SW480 (cell line): ENCODE measurements at regions not wholly inside any gene's neighbourhood (a gene's known extent, or its start where the extent isn't known, plus 50 kb on each side); places are given as distances from the start of the nearest gene placed in this dataset.
"Not testable (repeated sequence)": the region's sequence is repeated elsewhere in the genome, so short reads cannot be mapped to it uniquely, and the experiment has no call there.

Experiments used
- DNase-seq: peaks from one replicate; pipeline ENCODE4 v3.0.0-alpha.2; 2016; ENCODE audit warnings: low spot score

DNA sequence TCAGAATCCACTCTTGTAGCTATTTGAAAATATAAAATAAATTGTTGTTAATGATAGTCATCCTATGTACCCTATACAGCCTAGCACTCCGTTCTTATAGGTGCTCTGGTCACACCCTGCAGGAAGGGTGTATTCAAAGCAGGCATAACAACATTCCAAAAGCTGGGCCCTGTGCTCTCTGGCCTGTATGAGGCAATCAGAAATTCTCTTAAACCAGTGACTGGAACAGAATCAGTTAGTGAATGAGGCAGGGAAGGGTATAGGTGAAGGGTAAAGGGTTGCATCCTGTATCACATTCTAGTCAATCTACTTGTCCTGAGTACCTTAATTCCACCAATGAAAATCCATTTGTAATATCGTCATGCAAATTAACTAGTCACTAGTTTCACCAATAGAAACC is 154.5 kb upstream of the ZNF217 start:
- peak; percentile 58 for DNase-seq

DNA sequence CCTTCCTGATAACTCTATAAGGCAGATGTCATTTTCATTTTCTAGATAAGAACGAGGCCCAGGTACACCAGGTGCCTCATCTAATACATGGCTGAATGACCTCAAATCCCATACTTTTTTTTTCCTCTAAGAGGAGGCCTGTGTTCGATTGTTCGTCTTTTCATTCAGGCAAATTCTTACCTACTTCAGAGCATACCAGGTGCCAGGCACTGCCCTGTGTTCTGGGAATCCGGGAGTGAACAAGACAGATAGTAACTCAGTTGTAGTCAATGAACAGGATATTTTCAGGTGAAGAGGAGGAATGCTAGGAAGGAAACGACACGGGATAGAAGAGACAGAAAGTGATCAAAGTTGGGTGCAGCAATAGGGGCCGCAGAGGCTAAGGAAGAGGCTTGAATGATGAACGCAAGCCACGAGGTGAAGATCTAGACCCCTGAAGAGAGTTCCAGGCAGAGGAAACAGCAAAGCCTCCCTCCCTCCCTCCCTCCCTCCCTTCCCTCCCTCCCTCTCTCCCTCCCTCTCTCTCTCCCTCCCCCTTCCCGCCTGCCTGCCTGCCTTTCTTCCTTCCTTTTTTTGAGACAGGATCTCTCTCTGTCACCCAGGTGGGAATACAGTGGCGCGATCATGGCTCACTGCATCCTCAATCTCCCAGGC is 150.1 kb upstream of the ZNF217 start:
- DNase-seq = no peak

DNA sequence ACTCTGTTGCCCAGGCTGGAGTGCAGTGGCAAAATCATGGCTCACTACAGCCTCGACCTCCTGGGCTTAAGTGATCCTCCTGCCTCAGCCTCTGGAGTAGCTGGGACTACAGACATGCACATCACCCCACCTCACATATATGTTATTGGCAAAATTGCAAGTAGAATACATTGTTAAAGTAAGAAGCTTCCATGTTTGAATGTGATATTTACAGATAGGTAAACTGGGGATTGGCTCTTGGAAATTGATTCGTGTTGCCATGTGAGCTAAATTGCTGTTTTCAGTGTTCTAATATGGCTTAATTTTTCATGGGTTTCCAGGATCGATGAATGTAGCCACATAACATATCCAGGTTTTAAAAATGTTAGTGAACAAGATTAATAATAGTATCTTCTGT is 149.0 kb upstream of the ZNF217 start:
- DNase-seq = no peak

DNA sequence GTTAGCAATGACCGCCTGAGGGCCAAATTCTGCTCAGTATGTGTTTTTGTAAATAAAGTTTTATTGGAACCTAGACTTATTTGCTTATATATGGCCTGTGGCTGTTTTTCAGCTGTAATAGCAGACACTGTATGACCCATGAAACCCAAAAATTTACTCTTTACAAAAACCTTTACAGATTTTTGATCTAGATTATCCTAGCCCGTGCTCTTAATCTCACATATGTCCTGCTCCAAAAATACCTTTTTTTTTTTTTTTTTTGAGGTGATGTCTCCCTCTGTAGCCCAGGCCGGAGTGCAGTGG is 148.0 kb upstream of the ZNF217 start:
- DNase-seq = no peak

DNA sequence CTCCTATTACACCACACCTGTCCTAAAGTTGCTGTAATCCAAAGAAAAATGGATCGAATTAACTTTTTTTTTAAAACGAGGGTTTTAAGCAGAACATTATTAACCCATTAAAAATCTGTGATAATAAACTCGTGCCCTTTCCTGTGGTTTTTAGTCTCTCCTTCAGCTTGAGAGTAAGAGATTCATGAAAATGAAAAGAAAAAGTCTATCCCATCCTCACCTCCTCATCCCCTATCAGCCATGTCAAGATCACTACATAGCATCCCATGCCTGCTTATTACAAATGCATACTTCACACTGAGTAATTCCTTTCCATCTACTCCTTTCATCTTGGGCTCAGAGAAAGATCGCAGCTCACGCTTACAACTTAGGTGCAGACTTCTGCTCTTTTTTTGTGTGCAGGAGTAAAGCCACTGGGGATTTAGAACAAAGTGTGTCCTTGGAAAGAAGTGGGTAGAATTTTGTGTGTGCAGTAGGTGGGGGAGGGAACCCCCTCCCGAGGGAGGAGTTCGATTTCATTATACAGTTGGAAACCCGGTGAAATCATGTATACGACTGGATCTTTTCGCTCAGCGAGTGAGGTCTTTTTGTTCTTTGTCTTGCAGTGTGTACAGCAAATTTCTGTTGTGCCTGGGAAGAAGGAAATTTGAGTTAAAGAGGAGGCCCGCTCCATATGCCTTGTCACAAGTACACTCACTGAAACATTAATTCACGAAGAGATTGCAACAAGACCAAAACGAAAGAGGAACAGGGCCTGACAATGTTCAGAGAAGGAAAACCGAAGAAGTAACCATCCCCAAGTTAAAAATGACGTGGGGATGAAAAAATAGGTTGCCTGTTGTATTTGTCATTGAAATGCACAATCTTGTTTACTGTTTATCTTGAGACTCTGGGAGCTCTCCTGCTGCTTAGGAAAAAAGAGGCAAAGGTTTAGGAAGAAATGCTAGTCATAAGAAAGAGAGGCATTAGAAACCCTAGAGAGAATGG is 146.5 kb upstream of the ZNF217 start:
- peak; percentile 64 for DNase-seq

DNA sequence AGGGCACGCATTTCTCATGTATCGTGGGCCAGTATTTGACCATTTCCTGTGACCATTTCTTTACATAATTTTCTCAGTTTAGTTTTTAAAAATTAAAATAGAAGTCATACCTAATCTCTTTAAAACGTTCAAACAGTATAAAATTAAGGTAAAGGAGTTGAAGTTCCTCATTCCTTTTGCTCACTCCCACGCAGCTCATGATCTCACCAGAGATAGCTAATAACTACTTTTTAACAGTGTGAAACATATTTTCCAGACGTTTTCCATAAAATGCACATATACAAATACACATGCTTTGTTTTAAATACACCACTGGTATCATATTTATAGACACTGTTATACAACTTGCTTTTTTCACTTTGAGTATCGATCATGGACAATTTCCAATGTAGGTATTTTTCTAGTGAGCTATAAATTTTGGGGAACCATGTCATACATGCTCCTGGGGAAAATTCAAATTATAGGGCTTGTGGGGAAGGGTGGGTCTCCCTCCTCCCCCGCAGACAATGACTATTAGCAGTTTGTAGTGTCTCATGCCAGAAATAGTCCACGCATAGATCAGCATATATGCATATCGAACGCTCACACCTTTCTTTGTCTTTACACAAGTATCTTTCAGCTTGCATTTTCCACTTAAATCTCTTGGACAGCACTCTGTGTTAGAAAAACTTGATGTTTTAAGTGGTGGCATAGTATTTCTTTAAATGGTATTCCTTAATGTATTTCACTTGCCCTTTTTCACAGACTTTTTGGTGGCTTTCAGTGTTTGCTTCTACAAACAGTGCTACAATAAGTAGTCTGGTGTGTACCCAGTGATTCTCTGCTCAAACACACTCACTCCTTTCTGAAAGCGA is 145.5 kb upstream of the ZNF217 start:
- peak; percentile 59 for DNase-seq

DNA sequence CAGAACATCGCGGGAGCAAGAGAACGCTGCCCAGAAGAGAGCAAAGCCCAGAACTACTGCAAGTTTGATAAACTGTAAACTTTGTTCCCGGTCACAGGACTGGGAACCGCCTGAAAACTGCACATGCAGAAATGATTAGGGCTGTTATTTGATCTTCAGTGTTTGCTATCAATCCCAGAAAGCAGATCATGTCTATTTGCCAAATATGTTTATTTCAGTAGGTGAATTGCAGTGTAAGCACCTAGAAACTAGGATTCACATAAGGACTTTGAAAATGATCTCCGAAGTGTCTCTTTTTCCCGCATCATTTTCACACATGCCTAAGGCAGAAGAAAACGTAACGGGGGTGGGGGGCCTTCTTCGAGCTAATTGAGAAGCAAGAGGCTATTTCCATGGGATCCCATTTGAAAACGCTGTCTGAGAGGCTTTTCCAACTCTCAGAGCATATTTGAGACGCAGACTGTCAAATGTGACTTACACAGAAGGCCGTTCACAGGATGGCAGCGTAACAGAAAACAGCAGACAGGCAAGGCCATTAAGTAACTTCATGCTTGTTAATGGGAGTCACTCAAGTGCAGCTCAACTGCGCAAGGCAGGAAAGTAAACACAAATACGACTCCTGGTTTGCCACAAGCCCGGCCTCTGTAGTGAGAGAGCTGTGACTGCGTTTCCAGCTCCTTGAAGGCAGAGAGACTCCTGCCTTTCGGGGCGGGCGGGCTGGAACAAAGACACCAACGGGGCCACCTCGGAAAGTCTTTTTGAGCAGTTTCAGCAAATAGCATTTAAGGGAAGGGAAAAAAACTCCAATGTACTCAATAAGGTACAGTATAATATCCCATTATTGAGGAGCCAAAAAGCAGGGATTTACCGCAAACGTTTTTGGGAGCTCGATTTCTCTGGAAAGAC is 144.7 kb upstream of the ZNF217 start:
- peak; percentile 90 for DNase-seq

DNA sequence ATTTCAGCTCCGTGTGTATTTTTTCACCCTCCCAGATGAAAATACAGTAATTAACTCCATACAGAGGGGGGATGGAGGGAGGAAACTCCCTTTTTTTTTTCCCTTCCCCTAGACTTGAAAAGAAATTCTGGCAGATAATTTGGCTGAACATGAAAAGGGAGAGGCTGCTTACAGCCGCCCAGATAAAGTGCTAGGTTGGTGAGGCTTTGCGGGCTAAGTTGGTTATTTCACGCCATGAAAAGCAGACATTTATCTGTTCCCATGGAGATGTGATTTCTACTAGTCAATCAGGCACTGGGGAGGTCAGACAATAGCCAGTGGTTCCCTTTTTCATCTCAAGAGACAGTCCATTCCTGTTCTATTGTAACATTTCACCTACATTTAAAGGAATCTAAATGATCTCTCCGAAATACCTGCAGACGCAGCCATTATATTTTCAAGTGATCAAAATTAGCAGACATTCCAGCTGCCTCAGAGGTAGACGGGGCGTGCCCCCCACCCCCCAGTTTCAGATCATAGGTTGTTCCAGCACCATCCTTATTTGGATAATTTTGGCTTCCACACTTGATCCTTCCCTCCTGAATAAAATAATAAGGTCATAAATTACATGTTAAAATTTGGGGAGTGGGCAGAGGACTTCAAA is 143.9 kb upstream of the ZNF217 start:
- peak; percentile 52 for DNase-seq

DNA sequence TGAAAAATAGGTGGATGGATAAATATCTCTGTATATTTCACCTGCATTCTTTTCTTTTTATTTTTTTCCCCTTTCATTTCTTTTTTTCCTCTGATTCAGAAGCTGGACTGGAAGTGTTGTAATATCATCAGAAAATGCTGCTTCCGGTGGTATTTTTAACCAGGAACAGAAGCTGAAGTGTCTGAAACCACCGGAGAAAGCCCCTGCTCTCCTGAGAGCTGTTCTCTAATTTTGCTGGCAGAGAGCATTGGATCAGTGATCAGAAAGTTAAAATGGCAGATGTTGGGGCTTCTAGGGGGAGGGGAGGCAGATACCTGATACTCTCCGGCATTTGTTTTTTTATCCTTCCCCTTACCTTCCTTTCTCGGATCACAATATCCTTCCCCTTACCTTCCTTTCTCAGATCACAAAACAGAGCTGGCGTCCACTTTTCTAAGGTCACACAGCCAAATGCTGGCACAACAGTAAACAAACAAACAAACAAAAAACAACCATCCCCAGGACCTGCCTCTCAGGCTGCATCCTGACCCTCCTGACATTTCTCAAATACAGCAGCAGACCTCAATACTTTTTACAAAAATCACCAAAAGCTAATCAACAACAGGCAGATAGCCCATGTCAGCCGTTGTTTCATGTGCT is 143.2 kb upstream of the ZNF217 start:
- DNase-seq = peak; percentile 58

DNA sequence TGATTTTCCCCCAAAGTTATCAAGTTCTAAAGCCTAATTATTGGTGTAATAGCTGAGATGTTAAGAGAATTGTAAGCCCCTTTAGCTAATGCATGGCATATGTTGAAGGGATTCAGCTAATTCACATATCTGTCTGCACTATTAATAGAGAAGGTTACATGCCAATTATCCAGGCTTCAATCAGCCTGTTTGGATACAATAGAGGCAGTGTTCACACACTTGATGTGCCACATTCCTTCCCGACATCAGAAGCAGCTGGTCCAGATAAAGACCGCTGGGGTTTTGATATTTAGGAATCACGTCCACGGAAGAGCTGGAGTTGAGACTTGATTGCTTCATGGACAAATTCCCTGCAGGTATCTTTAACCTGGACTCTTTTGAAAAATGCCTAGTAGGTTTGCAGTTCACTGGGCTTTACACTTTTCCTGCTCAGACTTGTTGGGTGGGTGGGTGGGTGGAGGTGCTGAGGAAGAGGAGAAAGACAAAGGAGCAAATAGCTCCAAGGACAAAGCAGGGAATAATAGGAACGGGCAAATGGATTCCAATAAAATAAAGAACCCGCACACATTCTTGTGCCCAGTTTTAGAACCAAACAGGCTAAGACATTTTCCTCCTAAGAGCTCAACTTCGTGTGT is 142.6 kb upstream of the ZNF217 start:
- peak; percentile 83 for DNase-seq

DNA sequence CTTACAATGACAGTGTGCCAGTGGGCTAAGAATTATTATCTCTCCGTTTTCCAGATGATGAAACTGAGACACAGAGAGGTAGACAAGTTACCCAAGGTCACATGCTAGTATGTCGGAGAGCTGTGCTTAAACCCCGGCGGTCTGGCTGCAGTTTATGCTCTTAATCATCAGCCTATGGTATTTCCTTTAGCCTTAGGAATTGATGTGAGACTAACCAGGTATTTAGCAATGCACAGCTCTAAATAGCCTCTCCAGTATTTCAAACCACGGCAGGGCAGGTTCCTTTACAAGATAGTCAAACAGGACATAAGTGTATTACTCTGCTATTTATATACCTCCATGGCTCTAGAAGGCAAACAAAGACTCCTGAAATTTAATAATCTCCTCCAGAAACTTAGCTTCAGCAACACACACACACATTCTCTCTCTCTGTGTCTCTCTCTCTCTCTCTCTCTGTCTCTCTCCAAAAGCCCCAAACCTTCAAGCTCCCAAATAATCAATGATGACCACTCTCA is 142.0 kb upstream of the ZNF217 start:
- peak; percentile 86 for DNase-seq

DNA sequence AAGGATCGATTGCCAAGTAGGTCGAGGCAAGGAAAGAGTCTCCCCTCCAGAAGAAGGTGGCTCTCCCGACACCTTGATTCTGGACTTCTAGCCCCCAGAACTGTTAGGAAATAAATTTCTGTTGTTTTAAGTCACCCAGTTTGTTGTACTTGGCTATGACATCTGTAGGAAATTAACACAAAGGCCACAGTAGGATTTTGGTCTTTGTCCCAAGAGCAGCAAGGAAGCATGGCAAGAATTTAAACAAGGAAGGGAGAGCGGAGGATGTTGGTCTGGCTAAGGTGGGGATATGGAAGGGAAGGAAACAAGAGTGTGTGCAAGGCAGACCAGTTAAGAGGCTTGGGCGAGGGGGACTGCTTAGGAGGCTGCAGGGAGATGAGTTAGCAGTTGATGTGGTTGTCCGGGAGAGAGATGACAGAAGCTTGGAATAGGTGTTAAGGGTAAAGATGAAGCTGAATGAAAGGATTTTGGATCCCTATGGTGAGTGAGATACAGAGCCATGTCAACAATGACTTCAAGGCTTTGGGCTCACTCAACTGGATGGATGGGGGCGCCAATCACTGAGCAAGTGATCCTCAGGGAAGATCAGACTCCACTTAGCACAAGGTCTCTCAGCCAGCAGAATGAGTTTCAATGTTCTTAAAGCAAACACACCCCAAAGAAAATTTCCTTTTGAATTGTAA is 140.5 kb upstream of the ZNF217 start:
- no peak for DNase-seq

DNA sequence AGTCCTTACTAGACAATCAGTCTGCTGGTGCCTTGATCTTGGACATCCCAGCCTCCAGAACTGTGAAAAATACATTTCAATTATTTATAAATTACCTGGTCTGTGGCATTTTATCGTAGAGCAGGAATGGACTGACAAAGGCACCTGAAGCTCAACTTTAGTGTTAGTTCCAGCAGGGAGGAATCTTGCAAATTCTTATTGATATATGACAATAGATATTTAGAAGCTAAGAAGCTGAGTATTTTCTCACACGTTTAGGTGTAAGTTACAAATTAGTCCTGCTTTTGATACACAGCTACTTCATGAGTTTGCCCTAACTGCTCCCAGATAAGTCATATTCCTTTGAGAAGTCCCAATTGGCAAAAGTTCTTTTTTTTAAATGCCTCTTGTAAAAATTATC is 138.0 kb upstream of the ZNF217 start:
- DNase-seq = no peak

DNA sequence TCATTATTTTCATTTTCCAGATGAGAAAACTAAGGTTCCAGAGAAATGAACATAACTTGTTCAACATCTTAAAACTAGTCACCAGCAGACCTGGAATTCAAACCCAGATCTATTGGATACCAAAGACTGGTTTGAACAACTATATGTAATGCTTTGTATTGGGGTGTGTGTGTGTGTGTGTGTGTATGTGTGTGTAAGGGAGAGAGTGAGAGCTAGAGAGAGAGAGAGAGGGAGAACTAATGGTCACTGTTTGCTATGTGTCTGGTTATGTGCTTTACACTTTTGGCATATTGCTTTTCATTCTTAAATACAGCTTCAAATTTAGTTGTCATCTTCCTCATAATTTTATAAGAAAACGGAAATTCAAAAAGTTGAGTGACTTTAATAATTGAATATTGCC is 134.7 kb upstream of the ZNF217 start:
- DNase-seq = no peak

DNA sequence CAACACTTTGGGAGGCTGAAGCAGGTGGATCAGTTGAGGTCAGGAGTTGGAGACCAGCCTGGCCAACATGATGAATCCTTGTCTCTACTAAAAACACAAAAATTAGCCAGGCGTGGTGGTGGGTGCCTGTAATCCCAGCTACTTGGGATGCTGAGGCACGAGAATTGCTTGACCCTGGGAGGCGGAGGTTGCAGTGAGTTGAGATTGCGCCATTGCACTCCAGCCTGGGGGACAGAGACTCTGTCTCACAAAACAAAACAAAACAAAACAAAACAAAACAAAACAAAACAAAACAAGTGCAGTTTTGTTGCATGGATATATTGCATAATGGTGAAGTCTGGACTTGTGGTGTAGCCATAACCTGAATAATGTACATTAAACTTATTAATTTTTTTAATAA is 133.6 kb upstream of the ZNF217 start:
- not testable (repeated sequence) for DNase-seq

DNA sequence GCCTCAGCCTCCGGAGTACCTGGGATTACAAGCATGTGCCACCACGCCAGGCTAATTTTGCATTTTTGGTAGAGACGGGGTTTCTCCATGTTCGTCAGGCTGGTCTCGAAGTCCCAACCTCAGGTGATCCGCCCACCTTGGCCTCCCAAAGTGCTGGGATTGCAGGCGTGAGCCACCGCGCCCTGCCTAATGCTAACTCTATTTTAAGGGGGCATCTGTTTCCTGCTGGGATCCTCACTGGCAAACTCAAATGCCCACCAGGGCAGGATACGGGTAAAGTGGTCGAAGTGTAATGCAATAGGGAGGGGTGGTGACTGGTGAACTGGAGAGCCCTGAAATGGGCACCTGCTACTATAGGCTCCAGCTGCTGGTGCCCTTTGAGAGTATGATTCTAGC is 131.9 kb upstream of the ZNF217 start:
- no peak for DNase-seq

DNA sequence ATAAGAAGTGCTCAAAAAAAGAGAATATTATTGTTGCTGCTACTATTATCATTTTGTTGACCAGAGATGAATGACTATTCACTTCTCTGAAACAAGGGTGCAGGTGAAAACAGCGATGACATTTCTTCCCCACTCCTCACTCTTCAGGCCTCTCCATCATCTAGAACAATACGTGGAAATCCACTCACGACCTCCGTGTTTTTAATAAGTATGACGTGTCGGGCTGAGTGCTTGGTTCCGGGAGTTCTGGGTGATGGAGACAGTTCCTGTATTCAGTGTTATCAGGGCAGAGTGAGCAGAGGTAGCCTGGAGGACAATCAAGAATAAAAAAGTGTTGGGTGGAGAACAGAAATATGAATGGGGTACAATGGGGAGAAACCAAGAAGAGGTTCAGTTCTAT is 130.0 kb upstream of the ZNF217 start:
- DNase-seq = no peak

DNA sequence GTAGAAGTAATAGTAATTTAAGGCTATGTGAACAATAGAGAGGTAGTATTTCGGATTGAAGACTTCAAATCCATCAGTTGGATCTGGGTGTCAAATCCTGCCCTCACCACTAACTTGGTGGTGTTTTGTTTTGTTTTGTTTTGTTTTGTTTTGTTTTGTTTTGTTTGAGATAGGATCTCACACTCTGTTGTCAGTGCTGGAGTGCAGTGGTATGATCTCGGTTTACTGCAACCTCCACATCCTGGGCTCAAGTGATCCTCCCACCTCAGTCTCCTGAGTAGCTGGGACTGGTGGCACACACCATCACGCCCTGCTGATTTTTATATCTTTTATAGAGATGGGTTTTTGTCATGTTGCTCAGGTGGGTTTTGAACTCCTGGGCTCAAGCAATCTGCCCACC is 129.4 kb upstream of the ZNF217 start:
- no peak for DNase-seq

DNA sequence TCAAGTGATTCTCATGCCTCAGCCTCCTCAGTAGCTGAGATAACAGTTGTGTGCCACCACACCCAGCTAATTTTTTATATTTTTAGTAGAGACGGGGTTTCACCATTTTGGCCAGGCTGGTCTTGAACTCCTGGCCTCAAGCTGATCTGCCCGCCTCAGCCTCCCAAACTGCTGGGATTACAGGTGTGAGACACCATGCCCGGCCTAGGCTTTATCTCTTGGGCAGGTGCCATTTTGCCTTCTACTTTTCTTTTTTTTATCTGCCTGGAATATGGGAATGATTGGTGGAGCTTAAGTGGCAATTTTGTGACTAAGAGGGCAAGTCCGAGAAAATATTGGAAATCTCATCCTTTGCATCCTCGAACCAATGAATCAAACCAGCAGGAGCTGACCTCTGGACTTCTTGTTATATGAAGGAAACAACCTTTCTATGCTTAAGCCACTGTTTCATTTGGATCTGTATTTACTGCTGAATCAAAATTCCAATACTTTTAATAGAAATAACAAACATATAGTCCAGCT is 128.9 kb upstream of the ZNF217 start:
- DNase-seq = no peak
